ENCODE measurements at regions not wholly inside any gene's neighbourhood (a gene's known extent, or its start where the extent isn't known, plus 50 kb on each side); places are given as distances from the start of the nearest gene placed in this dataset.

DNA sequence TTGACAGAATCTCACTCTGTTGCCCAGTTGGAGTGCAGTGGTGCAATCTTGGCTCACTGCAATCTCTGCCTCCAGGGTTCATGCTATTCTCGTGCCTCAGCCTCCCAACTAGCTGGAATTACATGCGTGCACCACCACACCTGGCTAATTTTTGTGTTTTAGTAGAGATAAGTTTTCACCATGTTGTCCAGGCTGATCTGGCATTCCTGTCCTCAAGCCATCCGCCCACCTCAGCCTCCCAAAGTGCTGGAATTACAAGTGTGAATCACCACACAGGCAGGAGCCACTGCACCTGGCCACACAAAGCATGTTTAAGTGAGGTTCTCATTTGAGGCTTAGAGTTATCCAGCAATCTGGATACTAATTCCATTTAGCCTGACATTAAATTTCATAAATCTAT, 180.9 kb upstream of the GRID2 start:
- no peak for DNase-seq

DNA sequence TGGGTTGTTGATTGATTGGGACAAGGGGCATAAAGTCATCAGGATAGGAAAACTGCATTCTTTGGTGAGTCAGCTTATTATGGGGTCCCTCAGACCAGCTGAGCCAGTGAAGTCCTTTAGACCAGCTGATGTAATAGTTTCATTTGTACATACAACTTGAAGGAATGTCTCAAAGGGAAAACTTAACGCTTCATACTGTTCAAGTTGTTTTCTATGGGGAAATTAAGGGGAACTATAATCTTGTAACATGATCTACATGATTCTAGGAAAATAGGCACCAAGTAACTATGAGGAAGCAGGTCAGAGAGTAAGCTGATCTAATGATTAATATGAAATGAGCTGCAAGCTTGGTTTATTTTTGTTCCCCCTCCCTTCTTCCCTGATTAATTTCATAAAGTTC, 175.1 kb upstream of the GRID2 start:
- no peak for DNase-seq

DNA sequence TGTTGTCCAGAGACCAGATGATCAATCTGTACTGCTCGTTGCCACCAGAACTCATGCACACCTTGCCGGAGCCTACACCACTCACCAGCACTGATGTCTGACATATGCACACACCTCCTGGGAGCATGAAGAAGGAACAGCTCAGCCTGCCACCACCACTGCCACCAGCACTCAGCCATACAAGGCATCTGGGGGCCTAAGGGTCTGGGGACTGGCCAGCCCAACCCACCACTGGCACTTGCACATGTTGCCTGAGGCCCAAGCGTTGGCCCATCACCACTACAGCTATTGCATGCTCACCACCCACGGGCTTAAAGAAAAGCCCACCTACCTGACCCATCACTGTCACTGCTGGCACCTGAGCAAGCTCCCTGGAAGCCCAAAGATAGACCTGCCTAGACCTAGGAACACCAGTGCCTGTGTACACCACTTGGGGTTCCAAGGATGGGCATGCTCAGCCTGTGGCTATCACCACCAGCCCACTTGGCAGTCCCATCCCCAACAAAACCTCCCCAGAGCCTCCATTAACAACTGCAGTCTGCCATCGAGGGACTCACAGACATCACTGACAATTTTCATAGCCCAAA, 174.3 kb upstream of the GRID2 start:
- no peak for DNase-seq

DNA sequence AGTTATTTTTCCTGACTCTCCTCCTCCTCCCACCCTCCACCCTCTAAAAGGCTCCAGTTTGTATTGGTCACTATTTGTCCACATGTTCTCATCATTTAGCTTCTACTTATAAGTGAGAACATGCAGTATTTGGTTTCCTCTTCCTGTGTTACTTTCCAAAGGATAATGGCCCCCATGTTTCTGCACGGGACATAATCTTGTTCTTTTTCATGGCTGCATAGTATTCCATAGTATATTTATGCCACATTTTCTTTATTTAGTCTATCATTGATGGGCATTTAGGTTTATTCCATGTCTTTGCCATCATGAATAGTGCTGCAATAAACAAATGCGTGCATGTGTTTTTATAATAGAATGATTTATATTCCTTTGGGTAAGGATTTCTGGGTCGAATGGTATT, 167.3 kb upstream of the GRID2 start:
- DNase-seq: no peak

DNA sequence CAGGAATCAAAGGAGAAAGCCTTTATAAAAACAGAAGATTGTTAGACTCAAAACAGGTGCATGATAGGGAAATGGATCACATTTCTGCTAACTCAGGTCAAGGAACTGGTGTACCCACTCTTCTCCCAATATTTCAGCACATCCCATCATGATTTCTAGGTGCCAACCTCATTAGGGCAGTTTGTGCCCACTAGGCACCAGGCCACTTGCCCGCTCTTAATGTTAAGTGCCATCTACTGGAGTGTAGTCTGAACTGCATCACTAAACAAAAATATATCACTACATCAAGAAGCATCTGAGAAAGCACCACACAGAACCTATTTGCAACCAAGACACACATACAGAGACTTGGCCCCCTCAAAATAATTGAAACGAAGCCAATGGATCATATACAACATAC, 140.4 kb upstream of the GRID2 start:
- no peak for DNase-seq

DNA sequence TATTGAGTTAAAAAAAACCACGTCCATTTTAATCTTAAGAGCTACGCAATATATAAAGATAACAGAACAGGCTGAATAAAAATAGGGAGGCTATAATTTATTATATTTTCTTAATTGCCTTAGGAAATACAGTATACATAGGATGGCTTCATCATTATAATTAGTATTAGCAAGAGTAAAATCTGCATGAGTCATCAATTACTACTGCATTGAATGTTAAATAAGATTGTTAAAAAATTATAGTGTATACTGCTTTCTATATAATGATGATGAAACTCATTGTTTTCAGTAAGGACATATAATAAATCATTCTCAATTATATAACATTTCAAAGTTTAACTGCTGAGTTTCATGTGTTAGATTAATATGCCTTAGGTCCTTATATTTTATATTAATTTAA, 133.4 kb upstream of the GRID2 start:
- no peak for DNase-seq

DNA sequence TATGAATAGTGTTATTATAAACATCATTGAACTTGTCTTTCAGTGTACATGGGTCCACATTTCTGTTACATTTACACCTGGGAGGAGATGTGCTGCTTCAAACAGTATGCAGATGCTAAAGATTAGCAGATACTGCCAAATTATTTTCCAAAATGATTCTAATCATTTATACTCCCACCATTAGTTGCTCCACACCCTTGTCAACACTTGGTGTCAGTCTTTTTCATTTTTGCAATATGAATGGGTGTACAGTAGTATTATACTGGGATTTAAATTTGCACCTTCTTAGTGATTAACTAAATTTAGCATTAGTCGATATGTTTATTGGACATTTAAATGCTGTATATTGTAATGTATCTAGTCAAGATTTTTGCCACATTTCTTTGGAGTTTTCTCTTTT, 131.6 kb upstream of the GRID2 start:
- no peak for DNase-seq

DNA sequence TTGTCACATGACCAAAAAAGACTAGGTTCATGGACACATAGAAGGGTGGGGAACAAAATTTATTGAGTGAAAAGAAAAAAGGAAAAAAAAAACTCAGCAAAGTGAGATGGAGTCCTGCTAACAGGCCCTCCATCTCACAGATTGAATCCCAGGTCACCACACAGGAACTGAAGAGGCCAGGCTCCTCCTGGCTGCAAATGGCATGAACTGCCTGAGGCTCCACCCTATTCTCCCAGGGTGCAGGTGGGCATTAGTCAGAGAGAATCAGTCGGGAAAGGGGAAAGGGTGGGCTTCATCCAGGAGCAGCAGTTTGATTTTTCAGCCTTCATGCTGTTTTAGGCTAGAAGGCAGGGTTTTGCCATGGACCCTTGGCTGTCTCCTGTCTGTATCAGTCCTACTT, 128.5 kb upstream of the GRID2 start:
- no peak for DNase-seq

DNA sequence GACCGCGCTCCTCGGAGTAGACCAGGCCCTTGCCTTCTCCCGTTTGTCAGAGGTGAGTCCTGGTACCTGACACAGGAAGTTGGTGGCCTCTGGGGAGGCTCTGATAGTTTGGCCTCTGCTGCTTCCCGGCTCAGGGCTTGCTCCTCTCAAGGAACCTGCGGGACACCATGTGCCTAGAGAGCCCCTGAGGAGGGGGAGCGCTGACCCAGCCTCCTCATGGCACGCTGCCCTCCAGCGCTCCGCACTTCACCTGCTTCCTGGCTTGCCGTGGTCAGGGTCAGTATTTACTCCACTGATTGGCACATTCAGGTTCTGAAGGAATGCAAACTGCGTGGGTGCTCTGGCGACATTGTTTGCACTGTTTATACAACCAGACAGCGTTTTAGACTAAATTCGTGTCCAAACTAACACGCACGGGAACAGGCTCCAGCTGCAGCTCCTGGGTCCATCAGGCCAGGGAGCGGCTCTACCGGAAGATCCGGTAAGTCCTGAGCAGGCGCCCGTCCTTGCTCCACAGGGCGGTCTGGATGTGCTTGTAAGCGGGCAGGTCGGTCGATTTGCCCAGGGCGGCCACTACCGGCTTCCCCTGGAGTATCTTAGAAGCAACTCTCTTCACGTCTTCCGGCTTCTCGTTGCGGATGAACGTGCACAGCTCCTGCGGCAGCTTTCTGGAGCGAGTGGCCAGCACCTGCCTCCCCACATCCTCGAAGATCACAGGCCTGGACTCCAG, 121.6 kb upstream of the GRID2 start:
- DNase-seq: no peak

DNA sequence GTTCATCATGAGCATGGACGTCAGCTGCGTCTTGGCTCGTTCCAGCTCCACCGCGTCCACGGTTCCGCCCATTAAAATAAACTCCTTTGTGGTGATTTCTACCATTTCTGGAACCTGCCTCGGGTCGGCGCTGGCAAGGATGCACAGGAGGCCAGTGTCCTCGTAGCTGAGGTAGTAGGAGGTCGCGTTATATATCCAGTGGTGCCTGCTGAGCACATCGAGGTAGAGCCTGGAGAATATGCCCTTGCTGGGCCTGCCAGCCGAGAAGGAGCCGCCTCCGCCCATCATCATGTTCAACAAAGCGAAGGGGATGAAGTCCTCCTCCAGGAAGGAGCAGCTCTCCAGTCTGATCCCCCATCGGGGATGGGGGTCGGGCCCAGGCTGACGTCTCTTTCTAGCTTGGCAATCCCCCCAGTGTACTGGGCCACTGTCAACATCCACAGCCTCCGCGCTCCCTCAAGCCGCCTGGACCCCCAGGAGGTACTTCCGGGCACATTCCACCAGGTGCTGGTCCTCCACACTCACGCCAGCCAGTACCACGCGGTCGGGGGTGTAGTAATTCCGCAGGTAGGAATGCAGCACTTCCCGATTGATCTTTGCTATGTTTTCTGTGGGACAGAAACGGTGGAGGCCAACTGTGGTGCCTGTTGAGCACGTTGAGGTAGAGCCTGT, 120.9 kb upstream of the GRID2 start:
- DNase-seq: no peak

DNA sequence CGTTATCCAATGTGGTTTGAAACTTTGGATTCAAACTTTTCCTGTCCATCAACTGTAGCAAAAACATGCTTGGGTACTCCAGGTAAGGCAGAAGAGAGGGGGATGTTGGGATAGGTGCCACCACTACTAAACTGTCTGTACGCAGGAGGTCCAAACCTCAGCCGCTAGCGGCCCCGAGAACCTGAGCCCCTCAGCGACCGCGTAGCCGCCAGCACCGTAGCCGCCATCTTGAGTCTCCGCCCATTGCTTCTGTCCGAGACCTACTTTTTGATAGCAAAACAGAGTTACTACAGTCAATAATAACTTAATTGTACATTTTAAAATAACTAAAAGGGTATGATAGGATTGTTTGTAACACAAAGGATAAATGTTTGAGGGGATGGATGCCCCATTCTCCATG, 119.9 kb upstream of the GRID2 start:
- no peak for DNase-seq

DNA sequence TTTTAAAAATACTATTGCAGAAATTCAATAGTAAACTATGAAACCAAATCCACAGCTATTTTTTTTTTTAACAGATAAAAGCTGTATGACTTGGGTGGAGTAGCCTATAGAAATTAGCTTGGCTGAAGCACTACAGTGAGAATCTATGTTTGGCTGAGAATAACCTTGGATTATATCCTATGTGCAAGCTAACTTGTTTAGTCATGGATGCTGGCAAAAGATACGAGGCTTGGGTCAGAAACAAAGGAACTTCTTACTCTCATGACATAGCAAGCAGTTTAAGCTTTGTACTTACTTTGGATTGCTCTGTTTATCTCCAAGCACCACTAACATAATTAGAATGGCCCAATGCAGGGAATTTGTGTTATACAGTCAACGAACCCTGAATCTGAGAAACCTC, 119.2 kb upstream of the GRID2 start:
- DNase-seq: no peak

DNA sequence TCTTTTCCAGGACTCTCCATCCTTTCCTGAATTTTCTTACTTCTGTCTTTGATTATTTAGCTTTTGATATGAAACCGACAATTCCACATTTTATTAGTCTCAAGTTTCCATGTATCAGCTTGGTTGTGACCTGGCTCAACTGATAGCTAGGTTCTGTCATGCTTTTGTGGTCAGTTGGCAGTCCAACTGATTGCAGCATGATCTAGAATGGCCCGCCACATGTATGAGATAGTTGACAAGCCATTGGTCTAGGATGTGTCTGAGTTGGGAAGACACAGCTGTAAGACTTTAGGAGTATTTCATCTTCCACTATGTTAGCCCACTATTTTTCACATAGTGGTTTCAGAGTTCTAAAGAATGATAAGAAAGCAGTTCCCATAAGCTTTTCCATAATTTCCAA, 117.5 kb upstream of the GRID2 start:
- DNase-seq: no peak

DNA sequence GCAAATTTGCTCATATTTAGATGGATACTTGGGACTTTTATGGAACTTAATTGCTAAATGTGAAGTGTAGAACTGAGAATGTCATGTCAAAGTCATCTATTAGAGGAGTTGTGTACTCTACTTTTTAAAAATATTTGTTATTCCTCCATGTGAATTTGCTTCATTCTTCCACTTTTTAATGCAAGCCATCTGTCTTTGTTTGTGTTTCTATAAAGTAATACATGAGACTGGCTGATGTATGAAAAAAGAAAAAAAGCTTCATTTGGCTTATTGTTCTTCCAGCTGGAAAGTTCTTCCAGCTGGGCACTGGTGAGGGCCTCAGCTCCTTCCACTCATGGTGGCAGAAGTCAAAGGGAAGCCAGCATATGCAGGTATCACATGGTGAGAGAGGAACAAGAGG, 114.6 kb upstream of the GRID2 start:
- no peak for DNase-seq

DNA sequence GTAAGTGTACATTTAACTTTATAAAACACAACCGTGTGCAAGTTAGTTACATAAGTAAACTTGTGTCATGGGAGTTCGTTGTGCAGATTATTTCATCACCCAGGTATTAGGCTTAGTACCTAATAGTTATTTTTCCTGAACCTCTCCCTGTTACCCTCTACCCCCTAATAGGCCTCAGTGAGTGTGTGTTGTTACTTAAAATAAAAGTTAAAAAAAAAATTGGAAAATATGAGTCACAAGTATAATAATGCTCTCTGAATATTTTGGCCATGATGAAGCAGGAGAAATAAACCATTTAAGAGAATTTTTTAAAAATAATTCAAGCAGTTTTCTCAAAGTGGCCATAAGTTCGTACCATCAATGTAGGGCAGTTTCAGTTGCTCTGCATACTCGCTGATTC, 105.1 kb upstream of the GRID2 start:
- DNase-seq: no peak

DNA sequence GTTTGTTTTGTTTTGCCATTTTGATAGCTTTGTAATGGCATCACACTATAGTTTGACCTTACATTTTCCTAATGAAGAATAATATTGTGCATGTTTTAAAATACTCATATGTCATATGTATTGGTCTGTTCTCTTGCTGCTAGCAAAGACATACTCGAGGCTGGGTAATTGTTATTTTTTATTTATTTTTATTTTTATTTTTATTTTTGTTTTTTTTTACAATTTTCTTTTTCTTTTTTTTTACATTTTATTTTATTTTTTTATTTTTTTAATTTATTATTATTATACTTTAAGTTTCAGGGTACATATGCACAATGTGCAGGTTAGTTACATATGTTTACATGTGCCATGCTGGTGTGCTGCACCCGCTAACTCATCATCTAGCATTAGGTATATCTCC, 104.6 kb upstream of the GRID2 start:
- DNase-seq: no peak

DNA sequence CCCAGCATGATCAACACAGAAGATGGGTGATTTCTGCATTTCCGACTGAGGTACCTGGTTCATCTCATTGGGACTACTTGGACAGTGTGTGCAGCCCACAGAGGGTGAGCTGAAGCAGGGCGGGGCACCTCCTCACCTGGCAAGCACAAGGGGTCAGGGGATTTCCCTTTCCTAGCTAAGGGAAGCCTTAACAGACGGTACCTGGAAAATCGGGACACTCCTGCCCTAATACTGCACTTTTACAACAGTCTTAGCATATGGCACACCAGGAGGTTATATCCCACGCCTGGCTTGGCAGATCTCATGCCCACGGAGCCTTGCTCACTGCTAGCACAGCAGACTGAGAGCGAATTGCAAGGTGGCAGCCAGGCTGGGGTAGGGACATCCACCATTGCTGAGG, 92.9 kb upstream of the GRID2 start:
- DNase-seq: no peak

DNA sequence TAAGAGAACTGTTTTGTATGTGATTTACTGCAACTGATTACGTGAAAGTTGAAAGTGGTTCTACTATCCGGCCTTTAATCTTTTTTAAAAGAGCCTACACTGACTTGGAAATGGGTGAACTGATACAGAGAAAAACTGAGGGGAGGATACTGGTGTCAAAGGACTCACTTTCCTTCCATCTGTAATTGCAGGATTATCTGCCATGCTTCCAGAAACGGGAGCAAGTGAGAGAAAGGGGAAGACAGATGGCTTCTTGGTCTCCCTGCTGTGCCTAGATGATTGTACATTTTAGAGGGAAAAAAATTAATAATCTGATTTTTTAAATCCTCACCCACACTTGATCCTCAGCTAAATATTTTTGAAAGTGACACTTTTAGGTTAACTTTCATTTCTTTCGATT, 88.3 kb upstream of the GRID2 start:
- DNase-seq: no peak

DNA sequence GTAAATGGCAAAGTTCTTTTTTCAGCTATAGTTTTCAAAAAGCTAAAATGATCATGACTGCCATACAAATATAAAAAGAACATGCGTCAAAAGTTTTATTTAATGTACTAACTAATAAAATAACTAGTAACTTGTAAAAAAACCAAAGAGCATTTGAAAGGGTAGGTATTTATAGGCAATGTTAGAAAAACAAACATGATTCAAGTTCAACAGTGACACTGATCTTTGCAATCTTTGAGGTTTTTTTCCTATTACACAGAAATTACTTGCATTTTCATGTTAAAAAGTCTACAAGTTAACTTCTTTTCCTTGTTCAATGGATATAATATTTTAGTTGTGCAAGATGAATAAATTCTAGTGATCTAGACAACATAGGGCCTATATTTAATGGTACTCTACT, 72.3 kb upstream of the GRID2 start:
- no peak for DNase-seq

DNA sequence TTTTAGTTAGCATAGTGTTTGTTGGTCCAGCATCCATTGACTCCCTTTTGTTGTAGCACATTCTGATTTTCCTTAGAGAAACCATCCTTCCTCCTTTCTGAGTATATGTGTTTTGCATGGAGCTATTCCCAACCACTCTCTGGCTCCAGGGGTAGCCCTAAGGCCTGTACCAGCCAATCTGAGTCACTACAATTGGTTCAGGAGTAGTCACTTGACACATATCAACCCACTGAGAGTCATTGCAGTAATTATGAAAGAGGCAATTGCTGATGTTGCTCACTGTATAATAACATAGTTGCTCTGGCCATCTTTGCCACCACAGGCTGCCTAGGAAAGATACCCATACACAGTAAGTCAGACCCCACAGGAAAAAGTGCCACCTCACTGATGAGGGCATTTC, 71.2 kb upstream of the GRID2 start:
- DNase-seq: no peak

DNA sequence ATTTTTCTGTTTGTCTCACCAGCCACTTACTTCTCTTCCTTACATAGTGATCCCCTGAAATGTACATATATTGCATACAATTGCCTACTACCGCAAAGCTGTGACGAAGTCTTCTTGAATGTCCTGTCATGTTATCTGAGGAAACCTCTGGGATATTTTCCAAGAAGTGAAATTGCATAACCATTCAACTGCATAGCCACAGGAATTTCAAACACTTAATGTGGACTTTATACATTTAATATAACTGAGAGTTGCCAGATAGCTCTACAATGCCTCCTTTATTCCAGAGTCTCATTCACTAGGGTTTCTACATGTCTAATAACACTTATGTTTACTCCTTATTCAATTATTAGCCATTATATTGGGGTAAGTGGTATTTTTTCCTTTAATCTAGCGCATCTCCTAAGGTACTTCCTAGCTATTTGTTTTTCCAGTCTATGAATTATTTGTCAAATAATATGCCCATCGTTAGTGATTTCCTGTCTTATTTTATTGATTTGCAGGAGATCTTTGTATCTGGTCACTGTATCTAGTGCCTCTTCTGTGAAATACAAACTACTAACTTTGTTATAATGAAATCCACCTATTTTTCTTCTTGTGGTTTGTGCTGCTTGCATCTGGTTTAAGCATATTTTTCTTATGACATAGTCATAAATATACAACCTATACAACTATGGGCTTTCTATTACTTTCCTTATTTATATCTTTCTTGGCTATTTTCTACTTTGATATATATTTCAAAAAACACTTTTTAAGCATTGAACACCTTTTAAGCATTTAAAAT, 69.2 kb upstream of the GRID2 start:
- no peak for DNase-seq

DNA sequence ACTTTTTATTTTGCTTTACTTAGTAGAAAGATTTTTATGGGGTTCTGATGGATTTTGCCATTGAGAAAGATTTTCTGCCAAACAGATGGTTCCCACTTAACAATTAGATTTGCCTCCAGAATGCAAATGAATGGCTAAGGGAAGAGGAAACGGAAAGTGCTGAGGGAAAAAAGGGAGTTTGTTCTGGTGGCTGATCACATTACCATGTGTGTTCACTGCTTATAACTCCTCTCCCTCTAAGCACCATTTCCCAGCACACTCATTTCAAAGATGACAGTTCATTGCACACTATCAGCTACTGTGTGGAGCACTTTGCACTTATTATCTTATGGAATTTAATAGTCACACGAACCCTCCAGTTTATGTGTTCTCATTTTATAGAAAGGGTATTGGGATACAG, 68.0 kb upstream of the GRID2 start:
- DNase-seq: no peak

DNA sequence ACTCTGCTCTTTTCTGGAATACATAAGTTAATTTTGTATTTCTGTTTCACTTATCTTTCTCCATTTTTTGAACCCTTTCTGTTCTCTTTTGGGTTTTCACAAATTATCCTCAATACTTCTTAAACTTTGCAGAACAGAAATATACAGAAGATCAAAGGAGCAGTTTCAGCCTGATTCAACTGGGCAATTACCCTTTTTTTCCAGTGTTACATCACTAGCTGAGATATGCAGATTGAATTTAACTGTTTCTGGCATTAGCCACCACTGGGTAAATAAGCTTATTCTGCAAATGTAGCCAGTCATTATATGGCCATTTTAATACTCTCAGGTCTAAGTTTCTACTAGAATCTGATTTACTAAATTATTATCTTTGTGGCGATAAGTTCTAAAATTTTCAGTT, 66.9 kb upstream of the GRID2 start:
- DNase-seq: no peak

DNA sequence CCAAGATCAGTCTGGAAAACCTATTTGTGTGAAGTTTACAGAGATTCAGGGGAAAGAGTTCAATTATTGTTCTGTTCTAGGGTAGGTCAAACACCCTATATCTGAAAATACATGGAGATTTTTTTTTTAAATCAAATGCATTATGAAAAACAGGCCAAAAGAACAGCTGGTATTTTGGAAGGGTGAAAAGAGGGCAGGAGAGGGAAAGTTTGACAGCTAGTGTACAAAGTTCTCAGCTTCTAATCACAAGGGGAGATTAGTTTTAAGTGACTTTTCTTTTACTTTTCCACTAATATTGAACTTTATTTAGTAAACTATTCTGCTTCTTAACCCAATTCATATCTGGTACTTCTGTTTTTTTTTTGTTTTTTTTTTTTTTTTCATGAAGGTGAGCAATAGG, 66.2 kb upstream of the GRID2 start:
- DNase-seq: no peak

Measured in MV-4-11 (cell line).